ENCODE measurements at regions not wholly inside any gene's neighbourhood (a gene's known extent, or its start where the extent isn't known, plus 50 kb on each side); places are given as distances from the start of the nearest gene placed in this dataset.

GRCh38 chr7:145511004-145511403 lies 605.6 kb upstream of the CNTNAP2 start:
- TF ChIP-seq CTCF (conservative IDR thresholded peaks at IDR 0.05; ENCODE audit: low read length) (no peak), EZH2phosphoT487 (IDR thresholded peaks at IDR 0.05; ENCODE audit: borderline replicate concordance, low read depth, low read length) (no peak)

Measured in OCI-LY7 (cell line).